ENCODE measurements at regions not wholly inside any gene's neighbourhood (a gene's known extent, or its start where the extent isn't known, plus 50 kb on each side); places are given as distances from the start of the nearest gene placed in this dataset.

DNA sequence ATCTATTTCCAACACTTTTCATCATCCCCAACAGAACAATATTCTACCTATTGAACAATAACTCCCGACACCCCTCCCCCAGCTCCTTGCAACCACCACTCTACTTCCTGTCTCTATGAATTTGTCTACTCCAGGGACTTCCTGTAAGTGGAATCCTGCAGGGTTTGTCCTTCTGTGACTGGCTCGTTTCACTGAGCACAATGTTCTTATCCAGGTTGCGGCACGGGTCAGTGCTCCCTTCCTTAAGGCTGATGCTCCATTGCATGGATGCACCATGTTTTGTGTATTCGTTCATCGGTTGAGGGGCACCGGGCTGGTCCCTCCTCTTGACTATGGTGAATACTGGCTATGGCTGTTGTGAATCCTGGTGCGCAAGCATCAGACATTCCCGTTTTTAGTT, 163.2 kb downstream of the TBXT start:
- Histone ChIP-seq H3K9me1 (replicated peaks; ENCODE audit: control insufficient read depth, extremely low read depth, insufficient read depth, low read length) (no peaks in the 10 kb centered on the region), H3K36me3 (ENCODE audit: control insufficient read depth in 2 of 2, extremely low read depth in 1 of 2, insufficient read depth in 2 of 2, low read length in 2 of 2) (no peaks in the 10 kb centered on the region), H3K9ac (replicated peaks; ENCODE audit: extremely low read depth, insufficient read depth, low read length) (no peak overlapping the region), H3K27me3 (ENCODE audit: control insufficient read depth in 2 of 2, insufficient read depth in 2 of 2, low read length in 2 of 2) (peaks cover 2 to 11% of the 10 kb centered on the region in 2 experiments), H3K4me2 (ENCODE audit: insufficient read depth, low read length) (no peak overlapping the region), H3K4me3 (replicated peaks in 1 of 3; ENCODE audit: insufficient read depth in 1 of 3, low read depth in 1 of 3, low read length in 3 of 3) (no peak overlapping the region), H3K9me3 (replicated peaks; ENCODE audit: control insufficient read depth, insufficient read depth, low read length) (no peaks in the 10 kb centered on the region), H3K79me2 (ENCODE audit: control insufficient read depth, insufficient read depth, low read length) (no peaks in the 10 kb centered on the region), H3K27ac (ENCODE audit: insufficient read depth, low read depth, low read length) (no peak overlapping the region), H2AFZ (ENCODE audit: low read depth, low read length) (no peak overlapping the region), H3K4me1 (ENCODE audit: control insufficient read depth, extremely low read depth, insufficient read depth, low read length) (no peaks in the 10 kb centered on the region), H4K20me1 (replicated peaks; ENCODE audit: control insufficient read depth, extremely low read depth, insufficient read depth, low read length) (no peaks in the 10 kb centered on the region)
- dilution Hi-C loops (cut with MboI; ENCODE audit: extremely low pct_ligation_motif_present, low sequenced_read_pairs) (no loop called here), intact Hi-C loops (cut with micrococcal nuclease) (no loop called here)
- DNase-seq (ENCODE audit: low read depth, low spot score) (no peak), FAIRE-seq (no peak)
- CTCF ChIA-PET, result no interaction called here
- BruUV-seq (replicated peaks), result no TSS peak
- TF ChIP-seq GATA2 (IDR thresholded peaks at IDR 0.05; ENCODE audit: insufficient read depth, insufficient read length, low read depth, low read length), result no peak
- no peak for TF ChIP-seq POLR2AphosphoS5 (IDR thresholded peaks at IDR 0.05; ENCODE audit: insufficient read depth, low read depth, low read length)
- no peak for TF ChIP-seq MYC (IDR thresholded peaks at IDR 0.05; ENCODE audit: low read depth, low read length)
- no peak for TF ChIP-seq FOS (IDR thresholded peaks at IDR 0.05; ENCODE audit: borderline replicate concordance, insufficient read depth, low read length)
- TF ChIP-seq, protein P1, sequence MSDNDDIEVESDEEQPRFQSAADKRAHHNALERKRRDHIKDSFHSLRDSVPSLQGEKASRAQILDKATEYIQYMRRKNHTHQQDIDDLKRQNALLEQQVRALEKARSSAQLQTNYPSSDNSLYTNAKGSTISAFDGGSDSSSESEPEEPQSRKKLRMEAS (IDR thresholded peaks at IDR 0.05; ENCODE audit: insufficient read depth, insufficient read length), result no peak
- TF ChIP-seq, protein P2, sequence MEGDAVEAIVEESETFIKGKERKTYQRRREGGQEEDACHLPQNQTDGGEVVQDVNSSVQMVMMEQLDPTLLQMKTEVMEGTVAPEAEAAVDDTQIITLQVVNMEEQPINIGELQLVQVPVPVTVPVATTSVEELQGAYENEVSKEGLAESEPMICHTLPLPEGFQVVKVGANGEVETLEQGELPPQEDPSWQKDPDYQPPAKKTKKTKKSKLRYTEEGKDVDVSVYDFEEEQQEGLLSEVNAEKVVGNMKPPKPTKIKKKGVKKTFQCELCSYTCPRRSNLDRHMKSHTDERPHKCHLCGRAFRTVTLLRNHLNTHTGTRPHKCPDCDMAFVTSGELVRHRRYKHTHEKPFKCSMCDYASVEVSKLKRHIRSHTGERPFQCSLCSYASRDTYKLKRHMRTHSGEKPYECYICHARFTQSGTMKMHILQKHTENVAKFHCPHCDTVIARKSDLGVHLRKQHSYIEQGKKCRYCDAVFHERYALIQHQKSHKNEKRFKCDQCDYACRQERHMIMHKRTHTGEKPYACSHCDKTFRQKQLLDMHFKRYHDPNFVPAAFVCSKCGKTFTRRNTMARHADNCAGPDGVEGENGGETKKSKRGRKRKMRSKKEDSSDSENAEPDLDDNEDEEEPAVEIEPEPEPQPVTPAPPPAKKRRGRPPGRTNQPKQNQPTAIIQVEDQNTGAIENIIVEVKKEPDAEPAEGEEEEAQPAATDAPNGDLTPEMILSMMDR (IDR thresholded peaks at IDR 0.05; ENCODE audit: extremely low read depth in 1 of 2, insufficient read depth in 1 of 2, low read depth in 1 of 2, low read length in 2 of 2), result no peak
- no peak for TF ChIP-seq POLR2A (IDR thresholded peaks at IDR 0.05; ENCODE audit: low read depth, low read length)
- TF ChIP-seq EZH2 (IDR thresholded peaks at IDR 0.05; ENCODE audit: borderline replicate concordance, low read depth, low read length, severe bottlenecking), result no peak
- TF ChIP-seq JUN (IDR thresholded peaks at IDR 0.05; ENCODE audit: borderline replicate concordance, insufficient read depth, insufficient read length, low read depth), result no peak
- POLR2A ChIA-PET, result no interaction called here

Data from endothelial cell of umbilical vein (primary cell).